Inferior parietal cortex (tissue), 1 donor: ENCODE measurements at regions not wholly inside any gene's neighbourhood (a gene's known extent, or its start where the extent isn't known, plus 50 kb on each side); places are given as distances from the start of the nearest gene placed in this dataset.
A peak's percentile ranks its signal among the peaks of the same experiment; 100 is the strongest.

Experiments used
- DNase-seq: peaks from one replicate; pipeline ENCODE4 v3.0.0-alpha.2; 2016; ENCODE audit errors: extremely low spot score

DNA sequence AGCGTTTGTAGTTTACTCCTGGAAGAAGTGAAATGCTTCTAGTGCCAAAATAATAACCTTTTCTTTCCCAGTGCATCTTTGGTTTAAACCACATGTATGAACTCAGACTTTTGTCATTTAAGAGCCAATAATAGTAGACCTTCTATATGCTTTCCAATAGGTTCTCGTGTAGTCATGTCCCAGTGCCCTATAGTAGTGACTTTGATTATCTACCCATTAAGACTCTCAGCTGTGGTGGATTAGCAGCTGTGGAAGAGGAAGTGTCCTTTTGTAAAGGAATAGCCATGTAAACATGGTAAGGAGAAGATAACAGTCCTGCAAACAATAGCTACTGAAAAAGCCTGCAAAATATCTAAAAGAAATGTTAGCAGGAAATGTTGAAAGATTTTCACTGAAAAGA lies 765.3 kb downstream of the MTRR start:
- DNase-seq = no peak

- DNase-seq = no peak
Measured at GRCh38 chr5:8641786-8642505, 773.0 kb downstream of the MTRR start.

GRCh38 chr5:8644377-8644776 lies 775.4 kb downstream of the MTRR start:
- no peak for DNase-seq

DNA sequence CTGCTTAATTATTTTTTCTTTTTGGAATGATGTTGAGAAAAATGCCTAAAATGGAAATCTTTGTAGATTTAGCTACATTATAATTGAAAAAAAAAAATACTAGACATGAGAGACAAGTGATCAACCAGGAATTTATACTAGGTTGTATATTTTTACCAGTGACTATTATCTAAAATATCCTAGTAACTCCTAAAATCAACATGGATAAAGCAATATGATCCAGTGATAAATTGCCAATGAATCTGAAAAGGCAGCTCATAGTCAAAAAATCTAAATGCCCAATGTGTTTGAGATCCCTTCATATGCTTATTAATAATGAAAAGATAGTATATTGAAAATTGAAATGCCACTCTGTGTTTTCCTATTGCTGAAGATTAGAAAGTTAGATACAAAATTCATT lies 778.2 kb downstream of the MTRR start:
- no peak for DNase-seq

DNA sequence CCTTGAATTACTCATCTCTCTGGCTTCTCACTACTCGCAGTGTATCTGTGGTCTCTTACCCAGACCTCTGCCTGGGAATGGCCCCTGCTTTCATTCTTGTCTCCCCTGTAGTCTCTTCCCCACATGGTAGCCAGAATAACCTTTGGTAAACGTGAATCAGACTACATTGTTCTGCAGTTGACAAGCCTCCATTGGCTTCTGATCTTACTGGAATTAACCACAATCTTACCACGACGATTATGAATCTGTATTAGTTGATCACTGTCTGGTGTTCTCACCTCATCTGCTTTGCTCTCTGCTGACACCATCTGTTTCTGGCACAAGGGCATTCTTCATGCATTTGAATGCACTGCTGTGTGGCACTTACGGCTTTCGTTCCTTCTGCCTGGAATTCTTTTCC lies 781.2 kb downstream of the MTRR start:
- DNase-seq = no peak

DNA sequence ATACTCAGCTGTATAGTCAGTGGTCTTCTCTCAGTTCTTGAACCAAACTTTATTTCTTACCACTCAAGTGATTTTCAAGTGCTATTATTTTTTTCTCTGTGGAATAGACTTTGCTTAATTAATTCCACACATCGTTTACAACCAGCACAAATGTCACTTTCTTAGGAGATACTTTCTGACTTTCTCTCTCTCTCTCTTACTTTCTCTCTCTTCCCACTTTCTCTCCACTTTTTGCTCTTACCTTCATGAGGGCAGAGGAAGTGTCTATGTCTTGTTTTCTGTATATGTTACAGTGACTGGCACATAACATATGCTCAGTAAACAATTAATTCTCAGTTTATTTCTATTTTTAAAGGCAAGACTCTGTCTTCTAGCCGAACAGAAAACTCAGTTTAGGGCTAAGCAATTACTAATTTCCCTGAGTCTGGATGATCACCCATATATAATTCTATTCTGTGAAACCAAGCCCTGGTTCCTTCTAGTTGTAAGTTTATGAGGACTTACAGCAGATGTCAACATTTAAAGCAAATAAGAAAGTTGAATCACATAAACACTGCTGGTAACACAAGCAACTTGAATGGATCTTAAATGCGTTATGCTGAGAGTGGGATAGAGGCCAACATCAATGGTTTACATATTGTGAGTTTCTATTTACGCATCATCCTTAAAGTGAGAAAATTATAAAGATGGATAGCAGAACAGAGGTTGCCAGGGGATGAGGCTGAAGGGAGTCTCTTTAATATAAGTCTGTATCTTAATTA lies 791.4 kb downstream of the MTRR start:
- DNase-seq = no peak

GRCh38 chr5:8663374-8663773 lies 794.4 kb downstream of the MTRR start:
- DNase-seq = no peak

GRCh38 chr5:8675182-8675581 lies 806.2 kb downstream of the MTRR start:
- no peak for DNase-seq

GRCh38 chr5:8676695-8677094 lies 807.7 kb downstream of the MTRR start:
- no peak for DNase-seq

DNA sequence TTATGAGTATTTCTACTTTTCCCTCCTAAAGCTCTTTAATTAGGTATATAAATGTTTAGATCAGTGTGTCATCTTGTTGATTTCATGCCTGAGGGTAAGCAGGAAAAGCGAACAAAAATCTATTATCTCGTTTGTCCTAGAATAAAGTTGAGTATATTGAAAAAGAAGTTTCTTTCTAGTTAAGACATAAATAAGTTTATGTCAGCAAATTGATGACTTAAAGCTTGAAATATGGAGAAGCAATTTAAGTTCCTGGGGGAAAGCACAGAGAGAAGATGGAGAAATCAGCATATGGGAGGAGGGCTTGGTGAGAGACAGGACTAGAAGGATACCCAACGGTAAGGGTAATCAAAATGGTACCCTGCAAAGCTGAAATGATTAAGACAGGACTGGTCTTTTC lies 813.4 kb downstream of the MTRR start:
- no peak for DNase-seq

DNA sequence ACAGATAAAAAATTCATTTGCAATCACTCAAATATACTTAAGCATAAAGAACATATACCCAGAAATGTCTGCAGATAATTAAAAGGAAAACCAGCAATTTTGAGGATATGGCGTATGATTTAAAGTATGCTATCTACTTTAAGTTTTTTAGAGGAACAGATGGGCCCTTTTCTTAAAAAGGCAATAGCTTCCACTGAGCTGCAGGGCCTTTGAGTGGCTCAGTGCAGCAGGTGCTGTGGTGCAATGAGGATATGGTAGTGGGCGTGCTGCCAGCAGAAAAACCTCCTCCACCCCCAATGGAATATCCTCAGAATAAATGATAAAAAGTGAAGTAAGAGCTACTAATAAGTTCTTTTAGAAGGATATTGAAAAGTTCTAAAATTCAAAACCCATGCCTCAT lies 814.5 kb downstream of the MTRR start:
- DNase-seq = no peak

- DNase-seq = no peak
Measured at GRCh38 chr5:8685704-8686103, 816.8 kb downstream of the MTRR start.

DNA sequence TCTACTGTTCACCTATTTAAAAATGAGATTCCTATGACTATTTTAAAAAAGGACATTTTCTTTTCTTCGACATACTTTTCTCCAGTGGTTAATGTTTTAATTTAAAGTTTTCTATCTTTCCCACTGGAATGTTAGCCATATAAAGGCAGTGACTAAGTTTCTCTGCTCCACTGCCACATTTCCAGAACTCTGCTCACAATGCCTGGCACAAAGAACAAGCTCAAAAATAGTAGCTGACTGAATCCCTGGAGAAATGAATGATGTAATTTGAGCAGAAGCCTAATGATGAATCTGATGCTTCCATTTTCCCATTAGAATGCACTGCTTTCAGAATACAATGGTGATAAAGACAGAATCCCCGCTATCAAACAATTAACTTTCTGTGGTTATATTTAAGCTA lies 817.8 kb downstream of the MTRR start:
- peak; percentile 22 for DNase-seq

DNA sequence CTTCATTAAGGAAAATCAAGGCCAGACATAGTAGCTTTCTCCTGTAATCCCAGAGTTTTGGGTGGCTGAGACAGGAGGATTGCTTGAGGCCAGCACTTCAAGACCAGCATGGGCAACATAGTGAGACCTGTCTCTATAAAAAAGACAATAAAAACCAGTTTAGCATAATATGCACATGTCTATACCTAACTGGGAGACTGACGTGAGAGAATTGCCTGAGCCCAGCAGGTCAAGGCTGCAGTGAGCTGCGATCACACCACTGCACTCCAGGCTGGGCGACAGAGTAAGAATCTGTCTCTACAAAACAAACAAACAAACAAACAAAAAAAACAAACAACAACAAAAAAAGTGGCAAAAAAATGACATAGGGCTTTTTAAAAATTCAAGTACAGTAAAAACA lies 820.8 kb downstream of the MTRR start:
- DNase-seq = no peak

DNA sequence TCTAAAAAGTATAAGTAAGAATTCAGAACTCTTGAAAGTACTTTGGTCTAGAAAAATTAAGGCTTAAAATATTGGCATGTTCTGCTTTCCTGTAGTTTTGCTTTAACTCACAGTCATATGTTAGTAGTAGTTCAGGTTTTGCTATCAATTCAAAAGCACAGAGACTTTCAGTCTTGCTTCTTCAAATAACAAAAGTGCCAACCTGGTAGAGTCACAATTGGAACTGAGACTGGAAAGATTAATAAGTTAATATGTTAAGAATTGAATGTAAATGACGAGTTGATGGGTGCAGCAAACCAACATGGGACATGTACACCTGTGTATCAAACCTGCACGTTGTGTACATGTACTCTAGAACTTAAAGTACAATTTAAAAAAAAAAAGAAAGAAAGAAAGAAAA lies 822.3 kb downstream of the MTRR start:
- no peak for DNase-seq

- no peak for DNase-seq
Measured at GRCh38 chr5:8693341-8693844, 824.4 kb downstream of the MTRR start.

- DNase-seq = no peak
Measured at GRCh38 chr5:8694545-8694944, 825.6 kb downstream of the MTRR start.

DNA sequence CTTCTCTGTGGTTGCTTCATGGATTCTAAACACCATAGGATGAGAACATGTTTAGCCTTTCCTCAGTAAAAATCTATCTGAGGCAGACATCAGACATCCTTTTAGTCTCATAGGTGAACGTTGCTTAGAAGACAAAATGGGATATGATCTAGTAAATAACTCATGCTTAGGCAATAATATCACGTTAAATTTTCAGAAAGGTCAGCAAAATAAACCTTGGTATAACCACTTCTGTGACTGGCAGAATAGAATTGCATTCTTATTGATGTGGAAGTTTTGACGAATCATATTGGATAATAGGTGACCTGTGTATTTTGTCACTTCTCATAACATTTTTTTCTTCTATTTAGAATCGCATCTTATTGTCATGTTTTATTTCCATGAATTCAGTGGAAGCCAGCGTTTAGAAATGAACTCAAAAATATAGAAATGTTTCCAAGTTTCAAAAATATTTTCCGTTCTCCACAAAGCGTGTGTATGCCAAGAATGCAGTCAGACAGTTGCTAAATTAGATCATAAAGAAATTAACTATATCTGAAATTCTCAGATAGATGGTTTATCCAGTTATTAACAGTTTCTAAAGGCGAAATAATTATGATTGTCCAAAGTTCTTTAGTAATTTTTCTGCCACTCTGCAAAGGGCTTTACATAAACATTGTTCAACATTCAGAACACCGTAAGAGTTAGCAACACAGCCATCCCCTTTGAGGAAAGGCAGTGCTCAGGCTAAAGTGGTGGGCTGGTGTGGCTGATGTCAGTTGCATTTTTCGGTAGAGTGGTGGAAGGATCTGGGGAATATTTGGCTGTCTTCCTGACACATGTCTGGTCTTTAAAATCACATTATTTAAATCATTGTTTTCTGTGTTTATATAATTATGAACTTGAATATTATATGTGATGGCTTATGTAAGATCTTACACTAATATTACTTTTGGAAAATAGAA lies 827.2 kb downstream of the MTRR start:
- DNase-seq = no peak

DNA sequence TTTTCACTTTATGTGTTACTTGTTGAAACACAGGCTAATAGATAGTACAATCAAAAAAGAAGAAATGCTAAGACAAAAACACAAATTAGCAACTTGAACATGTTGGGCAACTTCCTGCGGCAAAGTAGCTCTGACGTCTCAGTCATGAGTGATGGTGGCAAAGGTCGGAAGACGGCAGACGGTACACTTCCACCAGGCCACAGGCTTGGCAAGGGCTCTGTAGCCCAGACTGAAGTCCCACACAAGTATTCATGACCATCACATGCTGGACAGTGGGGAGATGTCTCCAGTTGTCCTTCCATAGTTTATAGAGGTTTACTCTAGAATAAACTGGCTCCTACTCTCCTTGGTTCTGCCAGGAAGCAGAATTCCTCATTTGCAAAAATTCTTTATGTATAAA lies 831.3 kb downstream of the MTRR start:
- no peak for DNase-seq

- DNase-seq = no peak
Measured at GRCh38 chr5:8700671-8701070, 831.7 kb downstream of the MTRR start.

DNA sequence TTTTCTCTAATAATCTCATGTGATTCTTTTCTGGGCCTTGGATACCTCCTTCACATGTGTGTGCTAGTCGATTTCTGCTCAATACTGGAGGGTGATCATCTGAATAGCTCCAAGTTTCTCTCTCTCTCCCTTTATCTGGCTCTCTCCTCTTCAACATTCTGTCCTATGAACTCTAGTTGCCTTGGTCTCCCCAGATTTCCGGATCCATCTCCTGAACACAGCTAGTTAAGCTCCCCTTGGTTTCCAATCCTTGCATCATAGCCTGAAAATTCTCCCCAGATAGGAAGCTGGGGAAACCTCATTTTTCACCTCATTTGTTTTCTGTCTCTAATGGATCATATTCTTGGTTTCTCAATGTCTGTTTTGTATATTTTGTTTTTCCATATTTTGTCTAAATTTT lies 832.3 kb downstream of the MTRR start:
- no peak for DNase-seq

DNA sequence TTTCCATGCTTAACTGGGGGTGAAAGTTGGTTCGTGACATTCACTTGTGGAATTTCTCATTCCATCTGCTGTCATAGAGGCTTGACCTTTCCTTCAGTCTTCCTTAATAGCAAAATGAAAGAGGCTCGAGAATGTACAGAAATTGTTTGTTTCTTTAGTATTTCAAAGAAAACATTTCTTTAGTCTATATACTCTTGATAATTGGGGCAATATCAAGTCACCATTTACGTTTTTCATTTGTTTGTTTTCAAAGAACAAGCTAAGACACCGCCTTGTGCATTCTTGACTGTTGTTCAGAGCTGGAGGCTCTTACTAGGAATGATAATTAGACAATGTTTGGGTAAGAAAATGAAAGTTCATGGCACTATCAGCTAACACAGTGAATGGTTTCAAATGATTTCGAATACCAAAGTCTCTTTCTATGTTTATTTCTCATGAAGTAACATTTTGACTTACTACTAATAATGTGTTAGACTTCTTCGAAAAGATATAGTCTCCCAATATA lies 835.4 kb downstream of the SEMA5A start:
- no peak for DNase-seq
